GM23248 (cell line): ENCODE measurements at regions not wholly inside any gene's neighbourhood (a gene's known extent, or its start where the extent isn't known, plus 50 kb on each side); places are given as distances from the start of the nearest gene placed in this dataset. TPM values are rescaled to one million over a fixed set of nuclear protein-coding genes. Genes with fewer than 3 reads are reported as not detected.

Experiments
- DNase-seq: peaks from one replicate; pipeline ENCODE4 v3.0.0-alpha.2; 2015
- H2AFZ ChIP-seq: fragments of 200-600 bp; sonication (generic); 2 replicates; pipeline ENCODE4 v1.6.1; 2016; ENCODE audit warnings: antibody characterized with exemption
- H3F3A ChIP-seq: fragments of 200-600 bp; sonication (generic); 2 replicates; pipeline ENCODE4 v1.6.1; 2016; ENCODE audit warnings: mild to moderate bottlenecking, antibody characterized with exemption, mixed run types; ENCODE audit not compliant: insufficient read depth
- H3K27ac ChIP-seq: fragments of 200-600 bp; sonication (generic); 2 replicates; pipeline ENCODE4 v1.5.1; 2016; ENCODE audit warnings: mild to moderate bottlenecking
- H3K27me3 ChIP-seq: fragments of 200-600 bp; sonication (generic); replicated peaks from 2 replicates; pipeline ENCODE4 v1.6.1; 2016; ENCODE audit warnings: mild to moderate bottlenecking; ENCODE audit not compliant: insufficient read depth
- H3K36me3 ChIP-seq: fragments of 200-600 bp; sonication (generic); 2 replicates; pipeline ENCODE4 v1.6.1; 2016; ENCODE audit warnings: low read depth, mild to moderate bottlenecking
- H3K4me1 ChIP-seq: fragments of 200-600 bp; sonication (generic); 2 replicates; pipeline ENCODE4 v1.6.1; 2016; ENCODE audit warnings: mild to moderate bottlenecking; ENCODE audit not compliant: insufficient read depth
- H3K4me2 ChIP-seq: fragments of 200-600 bp; sonication (generic); one replicate; pipeline ENCODE4 v1.6.1; 2016; ENCODE audit warnings: mild to moderate bottlenecking; ENCODE audit not compliant: unreplicated experiment
- H3K4me3 ChIP-seq: fragments of 200-600 bp; sonication (generic); 2 replicates; pipeline ENCODE4 v1.5.1; 2016; ENCODE audit warnings: mild to moderate bottlenecking
- H3K79me2 ChIP-seq: fragments of 200-600 bp; sonication (generic); 2 replicates; pipeline ENCODE4 v1.6.1; 2016; ENCODE audit warnings: mild to moderate bottlenecking; ENCODE audit not compliant: insufficient read depth
- H3K9ac ChIP-seq: fragments of 200-600 bp; sonication (generic); 2 replicates; pipeline ENCODE4 v1.6.1; 2016; ENCODE audit warnings: mild to moderate bottlenecking
- H3K9me2 ChIP-seq: fragments of 200-600 bp; sonication (generic); 2 replicates; pipeline ENCODE4 v1.6.1; 2016; ENCODE audit warnings: mixed run types, mild to moderate bottlenecking, moderate library complexity; ENCODE audit not compliant: insufficient read depth
- H3K9me3 ChIP-seq: fragments of 200-600 bp; sonication (generic); one replicate; pipeline ENCODE4 v1.6.1; 2017; ENCODE audit warnings: low read depth
- H4K20me1 ChIP-seq: fragments of 200-600 bp; sonication (generic); 2 replicates; pipeline ENCODE4 v1.6.0; 2016; ENCODE audit not compliant: insufficient read depth
- EZH2 ChIP-seq: fragments of 200-600 bp; sonication (generic); IDR thresholded peaks from 2 replicates; pipeline ENCODE4 v1.6.1; 2018; ENCODE audit warnings: antibody characterized with exemption, mild to moderate bottlenecking; ENCODE audit not compliant: insufficient read depth, poor library complexity, severe bottlenecking
- EZH2phosphoT487 ChIP-seq: fragments of 200-600 bp; sonication (generic); IDR thresholded peaks from 2 replicates; pipeline ENCODE4 v1.6.1; 2018; ENCODE audit warnings: antibody characterized with exemption, moderate library complexity, mild to moderate bottlenecking, low read depth; ENCODE audit not compliant: insufficient read depth
- WGBS, 2 experiments: methylation state at CpG; one replicate each; pipeline ENCODE4 v1.1.6; 2015 to 2017; ENCODE audit warnings: low lambda C conversion rate in 2 of 2, low coverage in 1 of 2; ENCODE audit errors: missing lambda C conversion rate in 2 of 2; 5-methylcytosine and 5-hydroxymethylcytosine counted together
- in situ Hi-C: fragments of 300-500 bp; cut with MboI; formaldehyde crosslinking; loops from 2 replicates; pipeline ENCODE4 v1.15.0; 2020
- small RNA-seq: library from RNA; depleted of rRNA; stranded (forward); fragments of <200 nt; gene quantifications from one replicate; pipeline ENCODE3, GENCODE V24; 2014; ENCODE audit warnings: low read depth, low replicate concordance

- Histone ChIP-seq H4K20me1 (no peaks in the 10 kb centered on the region), H3K4me1 (no peaks in the 10 kb centered on the region), H3K79me2 (no peaks in the 10 kb centered on the region), H3F3A (no peaks in the 10 kb centered on the region), H3K4me2 (no peak overlapping the region), H3K27ac (no peak overlapping the region), H3K9me2 (no peaks in the 10 kb centered on the region), H3K9ac (no peak overlapping the region), H3K27me3 (peaks cover 7% of the 10 kb centered on the region), H2AFZ (no peak overlapping the region), H3K9me3 (no peaks in the 10 kb centered on the region), H3K4me3 (no peak overlapping the region), H3K36me3 (no peaks in the 10 kb centered on the region)
- TF ChIP-seq EZH2 (no peak), EZH2phosphoT487 (no peak)
- no peak for DNase-seq
- WGBS, 2 experiments: 35 to 38% methylated on average over 4 of the region's 4 CpGs
- in situ Hi-C loops: no loop called here
Observed at GRCh38 chr3:178480795-178481194, 55.4 kb upstream of the KCNMB2 start.

GRCh38 chr3:178482981-178483380, 53.3 kb upstream of the KCNMB2 start:
- H3K4me2 ChIP-seq: no peak overlapping the region
- no peaks in the 10 kb centered on the region for H3K36me3 ChIP-seq
- H3K9ac ChIP-seq: no peak overlapping the region
- 19 to 27% methylated on average over 3 of the region's 3 CpGs for WGBS, 2 experiments
- in situ Hi-C loops: no loop called here
- no peaks in the 10 kb centered on the region for H3K79me2 ChIP-seq
- H3K9me3 ChIP-seq: no peaks in the 10 kb centered on the region
- no peaks in the 10 kb centered on the region for H3K4me1 ChIP-seq
- H3K9me2 ChIP-seq: no peaks in the 10 kb centered on the region
- H3F3A ChIP-seq: no peaks in the 10 kb centered on the region
- no peak overlapping the region for H3K27ac ChIP-seq
- TF ChIP-seq EZH2phosphoT487: no peak
- no peak for TF ChIP-seq EZH2
- H3K4me3 ChIP-seq: no peak overlapping the region
- peaks cover 7% of the 10 kb centered on the region; the same call in 1 of the 2 replicates for H3K27me3 ChIP-seq
- H2AFZ ChIP-seq: no peak overlapping the region
- no peaks in the 10 kb centered on the region for H4K20me1 ChIP-seq
- DNase-seq: peak; percentile 8

GRCh38 chr3:178483704-178484103, 52.5 kb upstream of the KCNMB2 start:
- Histone ChIP-seq H3K79me2 (no peaks in the 10 kb centered on the region), H3K9me3 (no peaks in the 10 kb centered on the region), H3K27me3 (peaks cover 7% of the 10 kb centered on the region; the same call in 1 of the 2 replicates), H3K36me3 (no peaks in the 10 kb centered on the region), H3K9ac (no peak overlapping the region), H3K4me2 (no peak overlapping the region), H3K4me1 (no peaks in the 10 kb centered on the region), H3K9me2 (no peaks in the 10 kb centered on the region), H3F3A (no peaks in the 10 kb centered on the region), H3K27ac (no peak overlapping the region), H2AFZ (no peak overlapping the region), H3K4me3 (no peak overlapping the region), H4K20me1 (no peaks in the 10 kb centered on the region)
- TF ChIP-seq EZH2phosphoT487 (no peak), EZH2 (no peak)
- in situ Hi-C loops: no loop called here
- 80 to 83% methylated on average over 2 of the region's 2 CpGs for WGBS, 2 experiments
- DNase-seq: peak; percentile 9

- 13 to 14% methylated on average over 4 of the region's 4 CpGs for WGBS, 2 experiments
- no peaks in the 10 kb centered on the region for H3K4me1 ChIP-seq
- no peaks in the 10 kb centered on the region for H3K9me2 ChIP-seq
- no peak overlapping the region for H3K27ac ChIP-seq
- H3K4me2 ChIP-seq: peak overlapping the region; percentile 39
- H3K79me2 ChIP-seq: no peaks in the 10 kb centered on the region
- peaks cover 7% of the 10 kb centered on the region; the same call in 1 of the 2 replicates for H3K27me3 ChIP-seq
- H4K20me1 ChIP-seq: no peaks in the 10 kb centered on the region
- DNase-seq: peak; percentile 80
- TF ChIP-seq EZH2phosphoT487 (no peak), EZH2 (no peak)
- no peaks in the 10 kb centered on the region for H3F3A ChIP-seq
- no peak overlapping the region for H3K4me3 ChIP-seq
- no peak overlapping the region for H3K9ac ChIP-seq
- in situ Hi-C loops: no loop called here
- no peaks in the 10 kb centered on the region for H3K9me3 ChIP-seq
- no peaks in the 10 kb centered on the region for H3K36me3 ChIP-seq
- no peak overlapping the region for H2AFZ ChIP-seq
Observed at GRCh38 chr3:178485756-178486155, 50.5 kb upstream of the KCNMB2 start.

Small RNA genes in the stretch of these regions (small RNA-seq; reads per million reads assigned to genes)
- gene RF00425 (not detected), gene RN7SKP52 (not detected), gene RNA5SP148 (not detected), gene RNU6-1120P (not detected)
